ENCODE measurements at regions not wholly inside any gene's neighbourhood (a gene's known extent, or its start where the extent isn't known, plus 50 kb on each side); places are given as distances from the start of the nearest gene placed in this dataset.

GRCh38 chr2:172230889-172231401 is 128.2 kb upstream of the DLX2 start:
- no peak for DNase-seq (ENCODE audit: low read depth in 2 of 2)

- no peak for DNase-seq (ENCODE audit: low read depth in 2 of 2)
Measured at GRCh38 chr2:172231508-172231907, 128.8 kb upstream of the DLX2 start.

- DNase-seq (ENCODE audit: low read depth in 2 of 2) = no peak
Measured at GRCh38 chr2:172232708-172233396, 130.2 kb upstream of the DLX2 start.

GRCh38 chr2:172233987-172234715 is 131.5 kb upstream of the DLX2 start:
- DNase-seq (ENCODE audit: low read depth in 2 of 2) = no peak

- no peak for DNase-seq (ENCODE audit: low read depth in 2 of 2)
Measured at GRCh38 chr2:172234716-172235691, 132.3 kb upstream of the DLX2 start.

- no peak for DNase-seq (ENCODE audit: low read depth in 2 of 2)
Measured at GRCh38 chr2:172239944-172240590, 137.4 kb upstream of the DLX2 start.

GRCh38 chr2:172241222-172241621 is 138.5 kb upstream of the DLX2 start:
- no peak for DNase-seq (ENCODE audit: low read depth in 2 of 2)

- no peak for DNase-seq (ENCODE audit: low read depth in 2 of 2)
Measured at GRCh38 chr2:172242471-172242870, 139.8 kb upstream of the DLX2 start.

- DNase-seq (ENCODE audit: low read depth in 2 of 2) = no peak
Measured at GRCh38 chr2:172242961-172243360, 140.3 kb upstream of the DLX2 start.

GRCh38 chr2:172244419-172245130 is 141.9 kb upstream of the DLX2 start:
- no peak for DNase-seq (ENCODE audit: low read depth in 2 of 2)

- no peak for DNase-seq (ENCODE audit: low read depth in 2 of 2)
Measured at GRCh38 chr2:172246649-172247048, 143.9 kb upstream of the DLX2 start.

- DNase-seq (ENCODE audit: low read depth in 2 of 2) = no peak
Measured at GRCh38 chr2:172247203-172247602, 144.5 kb upstream of the DLX2 start.

GRCh38 chr2:172248381-172248780 is 145.7 kb upstream of the DLX2 start:
- no peak for DNase-seq (ENCODE audit: low read depth in 2 of 2)

GRCh38 chr2:172248785-172249187 is 146.1 kb upstream of the DLX2 start:
- no peak for DNase-seq (ENCODE audit: low read depth in 2 of 2)

- DNase-seq (ENCODE audit: low read depth in 2 of 2) = no peak
Measured at GRCh38 chr2:172249334-172249733, 146.6 kb upstream of the DLX2 start.

- DNase-seq (ENCODE audit: low read depth in 2 of 2) = peak; percentile 31 to 45
Measured at GRCh38 chr2:172249986-172250385, 147.3 kb upstream of the DLX2 start.

GRCh38 chr2:172251231-172251630 is 148.5 kb upstream of the DLX2 start:
- peak; percentile 45 to 55 for DNase-seq (ENCODE audit: low read depth in 2 of 2)

- DNase-seq (ENCODE audit: low read depth in 2 of 2) = no peak
Measured at GRCh38 chr2:172252154-172252553, 149.5 kb upstream of the DLX2 start.

GRCh38 chr2:172253190-172254052 is 150.7 kb upstream of the DLX2 start:
- peak; percentile 98 for DNase-seq (ENCODE audit: low read depth in 2 of 2)

GRCh38 chr2:172256886-172257285 is 154.2 kb upstream of the DLX2 start:
- no peak for DNase-seq (ENCODE audit: low read depth in 2 of 2)
